A673 (cell line): ENCODE measurements at regions not wholly inside any gene's neighbourhood (a gene's known extent, or its start where the extent isn't known, plus 50 kb on each side); places are given as distances from the start of the nearest gene placed in this dataset.

ENCODE experiments used
- BruUV-seq: library from RNA; stranded (reverse); fragments of 400-500 nt; replicated peaks from 2 replicates; lab custom pipeline; 2021; lab: Mats Ljungman, UMichigan
- CTCF ChIA-PET: fragments of 300-600 bp; sonication (Branson Sonifier 250); formaldehyde crosslinking; loops from one replicate; lab custom pipeline; 2022; ENCODE audit warnings: antibody characterized with exemption; lab: Charles Lee
- POLR2A ChIA-PET: fragments of 300-600 bp; sonication (Branson Sonifier 250); formaldehyde crosslinking; loops from one replicate; lab custom pipeline; 2022; ENCODE audit warnings: antibody characterized with exemption; ENCODE audit not compliant: low non-redundant PET; lab: Charles Lee
- DNase-seq: peaks from one replicate; pipeline ENCODE4 v3.0.0-alpha.2; 2015; ENCODE audit warnings: low spot score
- H3K27ac ChIP-seq: fragments of 200-600 bp; sonication (generic); 2 replicates; pipeline ENCODE4 v1.5.1; 2016; ENCODE audit warnings: mixed run types, low read depth, mild to moderate bottlenecking, mixed read lengths, antibody characterized with exemption, low read length; ENCODE audit not compliant: poor library complexity, severe bottlenecking
- H3K27me3 ChIP-seq: fragments of 200-600 bp; sonication (generic); replicated peaks from 2 replicates; pipeline ENCODE4 v1.6.1; 2017; ENCODE audit warnings: mixed run types, low read depth, mild to moderate bottlenecking, mixed read lengths, antibody characterized with exemption, low read length; ENCODE audit not compliant: insufficient read depth, poor library complexity
- H3K36me3 ChIP-seq: fragments of 200-600 bp; sonication (generic); 2 replicates; pipeline ENCODE4 v1.6.1; 2016; ENCODE audit warnings: mixed run types, mild to moderate bottlenecking, mixed read lengths, antibody characterized with exemption, low read length; ENCODE audit not compliant: insufficient read depth, poor library complexity, severe bottlenecking
- H3K4me1 ChIP-seq: fragments of 200-600 bp; sonication (generic); 2 replicates; pipeline ENCODE4 v1.6.1; 2017; ENCODE audit warnings: mixed run types, mild to moderate bottlenecking, mixed read lengths, antibody characterized with exemption, low read length; ENCODE audit not compliant: insufficient read depth, poor library complexity, severe bottlenecking
- H3K4me3 ChIP-seq: fragments of 200-600 bp; sonication (generic); 2 replicates; pipeline ENCODE4 v1.5.1; 2016; ENCODE audit warnings: low read depth, mixed run types, mild to moderate bottlenecking, mixed read lengths, low read length; ENCODE audit not compliant: poor library complexity, severe bottlenecking
- H3K9me3 ChIP-seq: fragments of 200-600 bp; sonication (generic); 2 replicates; pipeline ENCODE4 v1.6.1; 2016; ENCODE audit warnings: mixed run types, low read depth, mild to moderate bottlenecking, mixed read lengths, antibody characterized with exemption, low read length; ENCODE audit not compliant: poor library complexity, severe bottlenecking
- CTCF ChIP-seq: fragments of 300-800, 200-600 bp; sonication (generic); conservative IDR thresholded peaks from 2 replicates; pipeline ENCODE4 v1.5.1; 2017; ENCODE audit warnings: low read depth, mild to moderate bottlenecking, antibody characterized with exemption, low read length, moderate library complexity, mixed read lengths
- EZH2 ChIP-seq: fragments of 200-600 bp; sonication (generic); IDR thresholded peaks from 2 replicates; pipeline ENCODE4 v1.6.1; 2017; ENCODE audit warnings: borderline replicate concordance, low read depth, mild to moderate bottlenecking, mixed read lengths, antibody characterized with exemption, low read length; ENCODE audit not compliant: poor library complexity, severe bottlenecking
- intact Hi-C: fragments of 100-400 bp; cut with micrococcal nuclease; formaldehyde crosslinking; loops from one replicate; pipeline ENCODE4 v1.10.0; 2022; ENCODE audit not compliant: unreplicated experiment

DNA sequence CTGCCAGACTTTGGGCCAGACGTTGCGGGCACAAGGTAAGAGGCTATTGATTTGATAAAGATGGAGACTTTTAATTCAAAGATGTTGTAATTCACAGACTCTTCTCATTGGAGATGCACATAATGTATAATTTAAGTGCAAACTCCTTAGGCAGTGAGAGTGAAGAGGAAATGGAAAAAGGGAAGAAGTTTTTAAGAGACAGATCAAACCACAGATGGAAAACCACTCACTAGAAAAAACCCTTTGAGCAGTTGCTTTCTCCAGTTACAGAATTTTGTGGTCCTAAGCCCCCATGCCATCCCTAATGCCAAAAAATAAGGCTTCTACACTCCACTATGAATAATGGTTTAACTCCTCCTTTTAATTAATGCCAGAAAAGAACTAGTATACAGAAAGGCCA lies 977.1 kb upstream of the PRKX start:
- H3K27ac ChIP-seq, result no peak overlapping the region
- ChIA-PET POLR2A (no interaction called here), CTCF (no interaction called here)
- H3K9me3 ChIP-seq, result no peaks in the 10 kb centered on the region
- no peaks in the 10 kb centered on the region for H3K36me3 ChIP-seq
- BruUV-seq, result no TSS peak
- TF ChIP-seq CTCF (no peak), EZH2 (no peak)
- no peaks in the 10 kb centered on the region for H3K4me1 ChIP-seq
- no peak for DNase-seq
- intact Hi-C loops, result no loop called here
- H3K27me3 ChIP-seq, result no peaks in the 10 kb centered on the region
- no peak overlapping the region for H3K4me3 ChIP-seq

DNA sequence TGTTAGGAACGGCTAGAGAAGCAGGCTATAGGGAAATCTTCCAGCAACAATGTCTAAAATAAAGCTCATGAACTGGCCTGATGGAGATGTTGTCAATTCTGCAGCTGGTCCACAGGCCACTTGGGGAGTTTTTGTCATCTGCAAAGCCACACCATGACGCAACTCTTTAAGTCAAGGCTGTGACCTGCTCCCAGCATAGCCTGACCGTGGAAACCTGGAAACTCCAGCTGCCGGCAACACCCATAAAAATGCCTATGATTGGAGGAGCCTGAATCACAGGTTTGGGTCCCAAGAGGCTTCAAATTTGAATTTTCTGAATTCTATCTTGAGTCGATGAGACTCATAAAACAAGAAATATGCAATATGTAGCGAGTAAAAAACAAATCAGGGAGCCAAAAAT lies 969.2 kb upstream of the PRKX start:
- no peak for DNase-seq
- CTCF ChIA-PET, result no interaction called here
- TF ChIP-seq CTCF, result no peak
- no peak for TF ChIP-seq EZH2
- BruUV-seq, result no TSS peak
- POLR2A ChIA-PET, result no interaction called here
- H3K27me3 ChIP-seq, result no peaks in the 10 kb centered on the region
- no peak overlapping the region for H3K4me3 ChIP-seq
- no peaks in the 10 kb centered on the region for H3K36me3 ChIP-seq
- no peaks in the 10 kb centered on the region for H3K9me3 ChIP-seq
- no peak overlapping the region for H3K27ac ChIP-seq
- intact Hi-C loops, result no loop called here
- H3K4me1 ChIP-seq, result no peaks in the 10 kb centered on the region

- Histone ChIP-seq H3K4me3 (no peak overlapping the region), H3K36me3 (no peaks in the 10 kb centered on the region), H3K27me3 (no peaks in the 10 kb centered on the region), H3K9me3 (no peaks in the 10 kb centered on the region), H3K4me1 (no peaks in the 10 kb centered on the region), H3K27ac (no peak overlapping the region)
- ChIA-PET CTCF (no interaction called here), POLR2A (no interaction called here)
- intact Hi-C loops, result no loop called here
- TF ChIP-seq CTCF (no peak), EZH2 (no peak)
- BruUV-seq, result no TSS peak
- DNase-seq, result no peak
These were observed 962.3 kb upstream of the PRKX start for GRCh38 chrX:4675686-4676300.
